SK-N-SH (cell line): ENCODE measurements at regions not wholly inside any gene's neighbourhood (a gene's known extent, or its start where the extent isn't known, plus 50 kb on each side); places are given as distances from the start of the nearest gene placed in this dataset.

Experiments used
- CTCF ChIA-PET: fragments of 300-600, 350-600 bp; formaldehyde crosslinking; extraction: SDS; loops from one replicate; lab custom pipeline; 2021; lab: Yijun Ruan, JAX
- POLR2A ChIA-PET: fragments of 350-600 bp; sonication (Branson Sonifier 250); formaldehyde crosslinking; extraction: SDS; loops from one replicate; lab custom pipeline; 2020; ENCODE audit warnings: antibody characterized with exemption, inconsistent platforms; lab: Yijun Ruan, JAX
- DNase-seq: peaks from one replicate; pipeline ENCODE4 v3.0.0; 2012
- H2AFZ ChIP-seq: fragments of 200-600 bp; sonication (generic); 2 replicates; pipeline ENCODE4 v1.8.1; 2016; ENCODE audit warnings: antibody characterized with exemption, mild to moderate bottlenecking, low read depth
- H3F3A ChIP-seq: fragments of 200-600 bp; sonication (generic); replicated peaks from 2 replicates; pipeline ENCODE3; 2016; ENCODE audit warnings: antibody characterized with exemption, mild to moderate bottlenecking; ENCODE audit not compliant: insufficient read depth
- H3K27ac ChIP-seq, 2 experiments: fragments of 200-500 bp in 1 of 2; fragments of 200-600 bp in 1 of 2; sonication (Bioruptor generic) in 1 of 2; sonication (generic), shearing (Covaris generic) in 1 of 2; 2 replicates each; pipeline versions ENCODE4 v1.5.1 to v1.6.1; 2014 to 2016; ENCODE audit warnings: low read depth in 2 of 2, inconsistent platforms in 1 of 2, low read length in 1 of 2, mild to moderate bottlenecking in 1 of 2, mixed read lengths in 1 of 2
- H3K27me3 ChIP-seq: fragments of 200-600 bp; sonication (generic), shearing (Covaris generic); 2 replicates; pipeline ENCODE4 v1.6.1; 2016; ENCODE audit warnings: mixed run types; ENCODE audit not compliant: insufficient read depth
- H3K36me3 ChIP-seq, 2 experiments: fragments of 200-500 bp in 1 of 2; fragments of 200-600 bp in 1 of 2; sonication (Bioruptor generic) in 1 of 2; sonication (generic) in 1 of 2; replicated peaks in 1 of 2; 2 replicates each; pipeline versions ENCODE3 to v1.5.1; 2014 to 2016; ENCODE audit warnings: low read length in 1 of 2, mild to moderate bottlenecking in 1 of 2; ENCODE audit not compliant: insufficient read depth in 2 of 2, control insufficient read depth in 1 of 2
- H3K4me1 ChIP-seq, 2 experiments: fragments of 200-500 bp in 1 of 2; fragments of 200-600 bp in 1 of 2; sonication (Bioruptor generic) in 1 of 2; sonication (generic), shearing (Covaris generic) in 1 of 2; 2 replicates each; pipeline versions ENCODE4 v1.5.1 to v1.6.1; 2014 to 2016; ENCODE audit warnings: low read depth in 1 of 2, low read length in 1 of 2, mixed run types in 1 of 2; ENCODE audit not compliant: insufficient read depth in 2 of 2, control insufficient read depth in 1 of 2
- H3K4me2 ChIP-seq: fragments of 200-600 bp; sonication (generic), shearing (Covaris generic); 2 replicates; pipeline ENCODE4 v1.6.1; 2017; ENCODE audit warnings: mixed run types
- H3K4me3 ChIP-seq, 2 experiments: fragments of 200-500 bp in 1 of 2; fragments of 200-600 bp in 1 of 2; sonication (Bioruptor generic) in 1 of 2; sonication (generic), shearing (Covaris generic) in 1 of 2; 2 replicates each; pipeline versions ENCODE4 v1.5.1 to v1.8.1; 2014 to 2016; ENCODE audit warnings: low read depth in 2 of 2, inconsistent platforms in 1 of 2, low read length in 1 of 2, mild to moderate bottlenecking in 1 of 2, mixed read lengths in 1 of 2, moderate library complexity in 1 of 2
- H3K79me2 ChIP-seq: fragments of 200-600 bp; sonication (generic); 2 replicates; pipeline ENCODE4 v1.8.1; 2017; ENCODE audit warnings: mild to moderate bottlenecking; ENCODE audit not compliant: insufficient read depth
- H3K9ac ChIP-seq: fragments of 200-600 bp; sonication (generic); 2 replicates; pipeline ENCODE4 v1.6.1; 2017; ENCODE audit warnings: mixed run types
- H3K9me2 ChIP-seq: fragments of 200-600 bp; sonication (generic); 2 replicates; pipeline ENCODE4 v1.6.1; 2017; ENCODE audit warnings: mixed run types
- H3K9me3 ChIP-seq: fragments of 200-600 bp; sonication (generic); 2 replicates; pipeline ENCODE4 v1.6.1; 2017; ENCODE audit warnings: mixed run types, mild to moderate bottlenecking, moderate library complexity
- H4K20me1 ChIP-seq: fragments of 200-600 bp; sonication (generic); 2 replicates; pipeline ENCODE4 v1.6.1; 2017; ENCODE audit warnings: mild to moderate bottlenecking, mixed run types; ENCODE audit not compliant: insufficient read depth
- CTCF ChIP-seq: fragments of 200-600 bp; sonication (generic); IDR thresholded peaks from 2 replicates; pipeline ENCODE4 v1.6.1; 2017; ENCODE audit warnings: antibody characterized with exemption, mild to moderate bottlenecking, moderate library complexity
- EP300 ChIP-seq, 2 experiments: IDR thresholded peaks; 2 replicates each; pipeline versions ENCODE4 v1.4.0 to v1.6.1; 2012; ENCODE audit warnings: borderline replicate concordance in 1 of 2, low read depth in 1 of 2, low read length in 1 of 2
- EZH2phosphoT487 ChIP-seq: fragments of 200-600 bp; sonication (generic); IDR thresholded peaks from 2 replicates; pipeline ENCODE4 v1.6.1; 2017; ENCODE audit warnings: low read depth, mixed run types, mild to moderate bottlenecking, antibody characterized with exemption, moderate library complexity, borderline replicate concordance
- FOXJ3 ChIP-seq: sonication (generic); formaldehyde crosslinking; IDR thresholded peaks from 2 replicates; pipeline ENCODE4 v1.5.1; 2020; ENCODE audit warnings: mild to moderate bottlenecking, missing genetic modification reagents
- FOXM1 ChIP-seq: IDR thresholded peaks from 2 replicates; pipeline ENCODE4 v1.4.0; 2012; ENCODE audit warnings: low read depth, mild to moderate bottlenecking
- GABPA ChIP-seq: IDR thresholded peaks from 2 replicates; pipeline ENCODE4 v1.4.0; 2012; ENCODE audit warnings: low read depth, mild to moderate bottlenecking
- GATA2 ChIP-seq: sonication (generic); formaldehyde crosslinking; IDR thresholded peaks from 2 replicates; pipeline ENCODE4 v1.5.0; 2020; ENCODE audit warnings: mild to moderate bottlenecking, missing genetic modification reagents
- JUND ChIP-seq: IDR thresholded peaks from 2 replicates; pipeline ENCODE4 v1.4.0; 2012
- MXI1 ChIP-seq: IDR thresholded peaks from 2 replicates; pipeline ENCODE4 v1.6.1; 2012; ENCODE audit warnings: mild to moderate bottlenecking, low read depth, low read length, improper control_type of control experiment
- PBX3 ChIP-seq: IDR thresholded peaks from 2 replicates; pipeline ENCODE4; 2012
- RAD21 ChIP-seq: IDR thresholded peaks from 2 replicates; pipeline ENCODE4 v1.6.1; 2012; ENCODE audit warnings: mild to moderate bottlenecking, low read length
- RCOR1 ChIP-seq: fragments of 150-350 bp; IDR thresholded peaks from 2 replicates; pipeline ENCODE4 v1.6.1; 2017; ENCODE audit warnings: antibody characterized with exemption, low read length
- REST ChIP-seq: IDR thresholded peaks from 2 replicates; pipeline ENCODE4 v1.6.1; 2012; ENCODE audit warnings: mild to moderate bottlenecking, low read depth, low read length, moderate library complexity
- RFX5 ChIP-seq: IDR thresholded peaks from 2 replicates; pipeline ENCODE4 v1.6.1; 2012; ENCODE audit warnings: mild to moderate bottlenecking, improper control_type of control experiment, low read length
- RXRA ChIP-seq: IDR thresholded peaks from 2 replicates; pipeline ENCODE4 v1.4.0; 2012; ENCODE audit warnings: low read depth, mild to moderate bottlenecking, borderline replicate concordance
- SIN3A ChIP-seq: IDR thresholded peaks from 2 replicates; pipeline ENCODE4 v1.6.1; 2012; ENCODE audit warnings: low read depth, mild to moderate bottlenecking, low read length, moderate library complexity, borderline replicate concordance
- SMC3 ChIP-seq: IDR thresholded peaks from 2 replicates; pipeline ENCODE4 v1.6.1; 2012; ENCODE audit warnings: low read depth, low read length, improper control_type of control experiment
- TCF12 ChIP-seq: IDR thresholded peaks from 2 replicates; pipeline ENCODE4 v1.4.0; 2012
- TEAD4 ChIP-seq: IDR thresholded peaks from 2 replicates; pipeline ENCODE4 v1.4.0; 2012; ENCODE audit warnings: mild to moderate bottlenecking, borderline replicate concordance; ENCODE audit not compliant: insufficient read depth
- ZBTB33 ChIP-seq: IDR thresholded peaks from 2 replicates; pipeline ENCODE4 v1.4.0; 2012; ENCODE audit warnings: low read depth, borderline replicate concordance
- WGBS: methylation state at CpG from one replicate; pipeline ENCODE4 v1.1.6; 2017; ENCODE audit warnings: low lambda C conversion rate; 5-methylcytosine and 5-hydroxymethylcytosine counted together

- 56% methylated on average over 1 of the region's 1 CpG for whole genome bisulfite sequencing
- Histone ChIP-seq H3K27ac (no peak overlapping the region), H2AFZ (no peak overlapping the region), H3K9ac (no peak overlapping the region), H3K36me3 (no peaks in the 10 kb centered on the region), H3K4me3 (no peak overlapping the region), H3K79me2 (no peaks in the 10 kb centered on the region), H3K27me3 (no peaks in the 10 kb centered on the region), H3K9me2 (no peaks in the 10 kb centered on the region), H3K4me1 (no peaks in the 10 kb centered on the region), H3K9me3 (no peaks in the 10 kb centered on the region), H3F3A (no peaks in the 10 kb centered on the region), H4K20me1 (no peaks in the 10 kb centered on the region), H3K4me2 (no peak overlapping the region)
- ChIA-PET CTCF (no interaction called here), POLR2A (no interaction called here)
- no peak for DNase-seq
- TF ChIP-seq JUND (no peak), EZH2phosphoT487 (no peak), ZBTB33 (no peak), GABPA (no peak), GATA2 (CRISPR knock-in tag) (no peak)
These were observed 637.7 kb upstream of the FANCL start for GRCh38 chr2:58878778-58879177.

- no peaks in the 10 kb centered on the region for H3K79me2 ChIP-seq
- no peaks in the 10 kb centered on the region for H3K9me2 ChIP-seq
- H3K4me1 ChIP-seq, result no peaks in the 10 kb centered on the region
- no peaks in the 10 kb centered on the region for H3K27me3 ChIP-seq
- no peaks in the 10 kb centered on the region for H4K20me1 ChIP-seq
- H3F3A ChIP-seq, result no peaks in the 10 kb centered on the region
- H3K27ac ChIP-seq, result no peak overlapping the region
- no peak overlapping the region for H3K9ac ChIP-seq
- no peak overlapping the region for H3K4me2 ChIP-seq
- H3K4me3 ChIP-seq, result no peak overlapping the region
- no peak overlapping the region for H2AFZ ChIP-seq
- POLR2A ChIA-PET, result no interaction called here
- H3K36me3 ChIP-seq, result no peaks in the 10 kb centered on the region
- DNase-seq, result no peak
- CTCF ChIA-PET, result no interaction called here
- H3K9me3 ChIP-seq, result no peaks in the 10 kb centered on the region
- 44% methylated on average over 2 of the region's 2 CpGs for WGBS
- no peak for TF ChIP-seq RXRA
- TF ChIP-seq TEAD4, result no peak
- TF ChIP-seq FOXJ3 (CRISPR knock-in tag), result no peak
- no peak for TF ChIP-seq TCF12
- TF ChIP-seq CTCF, result no peak
- TF ChIP-seq REST, result no peak
- TF ChIP-seq SIN3A, result no peak
- no peak for TF ChIP-seq RAD21
- no peak for TF ChIP-seq GABPA
- TF ChIP-seq EZH2phosphoT487, result no peak
- no peak for TF ChIP-seq RFX5
- TF ChIP-seq GATA2 (CRISPR knock-in tag), result no peak
- TF ChIP-seq EP300 (IDR thresholded peaks at IDR 0.05; ENCODE audit: borderline replicate concordance in 1 of 2, low read depth in 1 of 2, low read length in 1 of 2), result no peak
- no peak for TF ChIP-seq JUND
- no peak for TF ChIP-seq MXI1
- no peak for TF ChIP-seq FOXM1
- TF ChIP-seq PBX3, result no peak
- no peak for TF ChIP-seq RCOR1
- TF ChIP-seq SMC3, result no peak
These were observed 635.0 kb upstream of the FANCL start for GRCh38 chr2:58876126-58876525.
